NCI-H146 treated with DMSO at 0.1 percent for 48 hours (cell line): ENCODE measurements at regions not wholly inside any gene's neighbourhood (a gene's known extent, or its start where the extent isn't known, plus 50 kb on each side); places are given as distances from the start of the nearest gene placed in this dataset.
"Not testable (repeated sequence)": the region's sequence is repeated elsewhere in the genome, so short reads cannot be mapped to it uniquely, and the experiment has no call there.

Source experiments
- DNase-seq: peaks from one replicate; lab custom pipeline; 2025; ENCODE audit not compliant: unreplicated experiment; lab: John Stamatoyannopoulos, UW

- DNase-seq = no peak
Observed at GRCh38 chr1:30229960-30230359, 493.4 kb downstream of the MATN1 start.

DNA sequence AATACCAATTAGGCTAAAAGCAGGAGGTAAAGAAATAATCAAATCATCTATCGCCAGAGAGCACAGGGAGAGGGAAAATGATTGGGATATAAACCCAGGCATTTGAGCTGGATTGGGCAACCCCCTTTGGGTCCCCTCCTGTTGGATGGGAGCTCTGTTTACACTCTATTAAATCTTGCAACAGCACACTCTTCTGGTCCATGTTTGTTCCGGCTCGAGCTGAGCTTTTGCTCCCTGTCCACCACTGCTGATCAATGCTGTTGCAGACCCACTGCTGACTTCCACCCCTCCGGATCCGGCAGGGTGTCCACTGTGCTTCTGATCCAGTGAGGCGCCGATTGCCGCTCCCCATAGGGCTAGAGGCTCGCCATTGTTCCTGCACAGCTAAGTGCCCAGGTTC, 493.8 kb downstream of the MATN1 start:
- no peak for DNase-seq

DNA sequence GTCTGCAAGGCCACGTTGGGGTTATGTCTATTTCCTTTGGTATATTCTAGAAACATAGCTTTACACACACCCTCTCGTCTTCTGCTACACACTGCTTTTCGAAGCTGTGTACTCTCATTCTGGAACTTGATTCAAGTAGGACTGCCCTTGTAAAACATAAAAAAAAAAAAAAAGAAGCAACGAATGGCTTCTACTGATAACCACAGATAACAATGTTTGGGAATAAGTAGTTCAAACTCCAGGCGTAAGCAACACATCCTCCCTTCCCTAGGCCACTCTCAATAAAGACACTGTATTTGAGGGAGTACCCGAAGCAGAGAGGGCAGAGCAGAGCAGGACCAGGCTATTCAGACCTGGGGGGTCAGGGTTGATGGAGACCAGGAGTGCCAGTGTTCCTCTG, 496.7 kb downstream of the MATN1 start:
- no peak for DNase-seq

DNA sequence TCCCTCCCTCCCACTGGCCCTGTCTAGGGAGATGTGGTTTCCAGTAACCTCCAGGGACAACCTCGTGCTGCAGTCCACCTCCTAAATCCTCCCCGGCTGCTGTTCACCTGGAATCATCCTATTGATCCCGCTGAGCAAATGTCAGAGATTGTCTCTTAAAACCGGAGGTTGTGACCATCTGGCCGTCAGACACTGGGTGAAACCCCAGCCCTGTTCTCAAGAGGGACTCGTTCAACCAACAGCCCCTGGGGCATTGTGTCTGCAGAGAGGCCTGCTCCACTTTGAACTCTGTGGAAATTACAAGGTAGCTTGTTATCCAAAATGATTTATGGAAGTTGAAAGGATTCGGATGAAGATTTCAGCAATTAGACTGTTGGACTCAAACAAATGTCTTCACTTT, 498.0 kb downstream of the MATN1 start:
- DNase-seq = no peak

DNA sequence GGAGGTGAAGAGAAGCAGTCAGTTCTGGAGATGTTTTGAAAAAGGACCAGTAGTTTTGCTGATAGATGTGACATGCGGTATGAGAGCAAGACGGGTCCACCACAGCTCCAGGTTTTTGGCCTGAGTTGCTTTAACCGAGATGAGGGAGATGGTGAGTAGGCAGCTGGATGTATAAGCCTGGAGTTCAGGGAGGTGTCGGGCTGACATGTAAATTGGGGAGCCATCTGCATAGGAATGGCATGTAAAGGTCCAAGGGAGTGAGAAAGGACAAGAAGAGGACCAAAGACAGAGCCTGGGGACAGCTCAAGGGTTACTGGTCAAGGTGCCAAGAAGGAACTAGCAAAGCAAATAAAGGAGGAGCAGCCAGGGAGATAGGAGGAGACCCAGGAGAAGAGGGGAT, 503.7 kb downstream of the MATN1 start:
- DNase-seq = no peak

DNA sequence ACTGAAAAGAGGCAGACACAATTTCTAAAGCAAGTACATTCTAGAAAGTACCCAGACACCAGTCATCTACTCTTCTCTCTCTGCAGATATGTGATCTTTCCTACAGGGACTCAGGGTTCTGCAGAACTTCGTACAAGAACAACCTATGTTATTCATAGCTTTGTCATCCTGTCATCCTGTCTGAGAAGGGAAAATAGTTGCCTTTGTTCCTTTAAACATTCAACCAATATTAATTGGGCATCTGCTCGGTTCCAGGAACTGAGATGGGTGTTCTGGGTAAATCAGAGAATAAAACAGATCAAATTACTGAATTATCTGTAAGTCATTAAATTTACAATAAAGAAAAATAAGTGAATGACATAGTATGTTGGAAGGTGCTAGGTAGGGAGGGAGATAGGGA, 504.9 kb downstream of the MATN1 start:
- DNase-seq = no peak

DNA sequence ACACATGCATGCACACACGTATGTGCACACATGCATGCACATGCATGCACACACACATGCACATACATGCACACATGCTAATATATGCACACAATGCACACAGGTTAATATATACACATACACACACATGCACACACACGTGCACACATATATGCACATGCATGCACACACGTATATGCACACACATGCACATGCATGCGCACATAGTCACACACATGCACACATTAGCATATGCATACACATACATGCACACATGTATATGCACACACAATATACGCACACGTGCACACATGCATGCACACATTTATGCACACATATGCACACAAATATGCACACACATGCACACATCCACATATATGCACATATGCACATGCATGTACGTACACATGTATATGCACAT, 506.8 kb downstream of the MATN1 start:
- DNase-seq = no peak

DNA sequence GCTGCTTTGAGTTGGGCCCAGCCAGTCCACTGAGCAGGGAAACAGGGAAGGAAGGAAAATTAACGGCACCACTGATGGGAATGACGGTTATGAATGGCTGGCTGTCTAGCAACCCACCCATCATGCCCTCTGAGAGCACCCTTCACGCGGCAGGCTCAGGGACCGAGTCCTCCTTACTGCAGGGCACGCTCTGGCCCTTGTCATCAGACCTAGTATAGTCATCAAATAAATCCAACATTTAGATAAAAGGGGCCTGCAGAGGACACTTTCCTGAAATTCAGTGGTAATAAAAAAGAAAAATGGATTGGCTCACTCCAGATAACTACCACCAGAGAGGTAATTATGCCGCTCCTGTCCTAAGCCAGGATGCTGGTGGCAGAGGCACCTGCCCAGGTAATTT, 509.4 kb downstream of the MATN1 start:
- no peak for DNase-seq

DNA sequence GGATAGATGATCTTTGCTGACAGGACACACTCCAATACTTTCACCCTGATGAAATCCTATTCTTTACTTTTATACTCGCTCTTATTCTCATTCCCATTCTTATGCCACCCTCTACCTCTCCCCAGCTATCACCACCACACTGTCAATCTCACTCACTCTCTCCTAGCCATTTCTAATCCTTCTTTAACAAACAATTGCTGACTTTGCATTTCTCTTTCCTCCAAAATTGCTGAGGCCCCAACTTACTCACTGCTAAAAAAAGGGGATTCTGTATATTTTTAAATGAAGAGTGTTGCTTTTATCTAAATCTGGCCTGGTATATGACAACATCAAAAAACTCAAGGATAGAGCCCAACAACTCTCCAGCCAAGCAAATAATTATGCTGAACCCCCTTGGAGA, 515.4 kb downstream of the MATN1 start:
- not testable (repeated sequence) for DNase-seq

GRCh38 chr1:30206631-30207030, 516.8 kb downstream of the MATN1 start:
- not testable (repeated sequence) for DNase-seq

GRCh38 chr1:30204916-30205315, 518.5 kb downstream of the MATN1 start:
- DNase-seq = not testable (repeated sequence)

- DNase-seq = no peak
Observed at GRCh38 chr1:30201015-30201414, 522.4 kb downstream of the MATN1 start.

DNA sequence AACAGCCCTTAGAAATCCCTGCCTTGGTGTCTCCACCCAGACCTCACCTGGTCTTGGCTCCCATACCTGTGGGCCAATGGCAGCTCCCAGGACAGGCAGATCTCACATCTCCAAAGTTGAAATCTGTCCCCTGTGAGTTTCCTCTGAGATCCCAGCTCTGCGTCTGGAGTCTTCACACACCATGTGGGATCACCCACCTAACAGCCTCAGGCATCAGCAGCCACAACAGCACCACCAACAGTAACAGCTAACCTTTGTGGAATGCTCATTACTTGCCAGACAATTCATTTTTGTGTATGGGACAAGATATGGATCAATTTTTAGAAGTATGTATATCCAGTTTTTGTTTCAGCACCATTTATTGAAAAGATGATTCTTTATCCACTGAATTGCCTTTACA, 523.2 kb downstream of the MATN1 start:
- DNase-seq = no peak

DNA sequence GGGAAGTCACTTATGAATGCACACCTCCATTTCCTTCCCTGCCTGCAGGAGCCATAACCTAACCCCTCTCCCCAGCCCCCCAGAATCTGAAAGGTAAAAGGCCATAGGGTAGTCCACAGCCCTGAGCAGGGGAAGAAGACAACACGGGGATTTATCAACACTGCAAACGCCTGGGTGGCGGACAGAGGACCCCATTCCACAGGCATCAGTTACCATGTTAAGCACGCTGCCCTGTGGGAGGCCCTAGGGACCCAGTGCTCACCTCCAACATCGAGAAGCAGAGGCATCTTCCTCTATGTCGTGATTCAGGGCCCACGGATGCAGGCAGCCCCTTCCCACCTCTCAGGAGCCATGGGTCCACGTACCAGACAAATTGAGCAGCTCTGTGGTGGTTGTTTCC, 523.8 kb downstream of the MATN1 start:
- no peak for DNase-seq

DNA sequence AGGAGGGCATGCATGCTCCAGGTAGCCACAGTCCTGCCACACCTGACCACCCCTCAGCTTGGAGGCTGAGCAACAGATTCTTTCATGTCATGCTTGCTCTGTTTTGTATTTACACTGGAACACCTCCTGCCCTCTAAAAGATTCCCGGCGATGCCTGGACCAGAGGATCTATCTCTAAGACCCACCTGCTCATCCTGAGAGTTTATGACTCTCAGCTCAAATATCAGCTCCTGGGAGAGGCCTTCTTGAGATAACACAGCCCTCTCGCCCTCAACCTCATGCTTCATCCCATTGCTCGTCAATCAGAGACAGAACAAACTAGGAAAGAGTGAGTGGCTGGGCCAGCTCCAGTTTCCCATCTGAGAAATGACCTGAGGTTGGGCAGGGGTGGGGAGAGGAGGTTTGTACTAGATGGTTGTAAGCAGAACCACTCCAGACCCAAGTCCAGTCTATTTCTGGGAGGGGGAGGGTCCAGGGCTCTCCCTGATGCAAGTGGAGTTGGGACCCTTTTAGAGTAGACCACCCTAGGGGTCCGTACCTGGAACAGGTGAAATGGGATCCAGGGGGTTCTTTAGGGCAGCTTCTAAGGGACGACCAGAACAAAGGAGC, 524.5 kb downstream of the MATN1 start:
- DNase-seq = no peak

- DNase-seq = no peak
Observed at GRCh38 chr1:30198451-30198760, 525.0 kb downstream of the MATN1 start.

- DNase-seq = no peak
Observed at GRCh38 chr1:30197639-30198450, 525.5 kb downstream of the MATN1 start.

DNA sequence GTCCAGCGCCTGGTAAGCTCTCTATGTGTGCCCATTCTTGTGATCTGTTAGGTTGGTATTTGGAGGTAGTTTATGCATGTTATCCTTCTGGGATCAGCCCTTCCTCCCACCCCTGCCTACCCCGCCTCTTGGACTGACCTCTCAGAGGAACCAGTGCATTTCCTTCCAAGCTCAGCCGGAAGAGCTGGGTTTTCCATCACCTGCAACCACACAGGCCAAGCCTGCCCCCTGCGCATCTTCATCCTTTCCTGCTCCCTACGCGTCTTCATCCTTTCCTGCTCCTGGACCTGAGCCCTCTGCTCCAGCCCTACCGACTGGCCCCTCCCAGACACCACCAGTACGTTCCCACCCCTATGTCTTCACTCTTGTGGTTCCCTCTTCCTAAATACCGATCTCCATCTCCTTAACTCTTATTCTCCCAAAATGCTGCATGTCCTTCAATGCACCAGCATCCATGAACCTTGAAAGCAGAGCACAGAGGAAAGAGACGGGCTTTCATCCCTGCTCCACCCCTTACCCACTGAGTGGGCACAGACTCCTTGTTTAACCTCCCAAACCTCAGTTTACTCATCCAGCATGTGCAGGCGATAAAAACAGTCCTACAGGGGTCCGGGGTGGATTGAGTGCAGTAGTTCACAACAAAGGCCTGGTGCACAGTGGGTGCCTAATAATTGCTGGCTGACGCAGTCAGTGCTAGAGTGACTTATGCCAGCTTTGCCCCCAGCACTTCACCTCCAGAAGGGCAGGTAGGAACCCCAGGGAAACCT, 526.3 kb downstream of the MATN1 start:
- no peak for DNase-seq

DNA sequence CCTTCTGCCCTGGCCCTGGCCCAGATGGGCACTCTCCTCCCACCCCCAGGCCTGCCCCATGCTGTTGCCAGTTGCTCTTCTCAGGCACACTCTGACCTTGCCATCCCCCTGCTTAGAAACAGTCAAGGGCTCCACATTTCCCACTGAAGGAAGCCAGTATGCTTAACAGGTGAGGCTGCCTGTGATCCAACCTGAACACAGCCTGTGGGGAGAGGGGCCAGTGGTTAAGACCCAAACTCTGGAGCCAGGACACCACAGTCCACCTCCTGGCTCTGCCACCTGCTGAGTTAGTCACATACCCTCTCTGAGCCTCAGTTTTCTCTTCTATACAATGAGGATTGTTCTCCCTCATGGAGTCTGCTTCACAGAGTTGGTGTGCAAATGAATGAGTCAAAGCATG, 526.9 kb downstream of the MATN1 start:
- DNase-seq = no peak

GRCh38 chr1:30195424-30196134, 527.8 kb downstream of the MATN1 start:
- no peak for DNase-seq

DNA sequence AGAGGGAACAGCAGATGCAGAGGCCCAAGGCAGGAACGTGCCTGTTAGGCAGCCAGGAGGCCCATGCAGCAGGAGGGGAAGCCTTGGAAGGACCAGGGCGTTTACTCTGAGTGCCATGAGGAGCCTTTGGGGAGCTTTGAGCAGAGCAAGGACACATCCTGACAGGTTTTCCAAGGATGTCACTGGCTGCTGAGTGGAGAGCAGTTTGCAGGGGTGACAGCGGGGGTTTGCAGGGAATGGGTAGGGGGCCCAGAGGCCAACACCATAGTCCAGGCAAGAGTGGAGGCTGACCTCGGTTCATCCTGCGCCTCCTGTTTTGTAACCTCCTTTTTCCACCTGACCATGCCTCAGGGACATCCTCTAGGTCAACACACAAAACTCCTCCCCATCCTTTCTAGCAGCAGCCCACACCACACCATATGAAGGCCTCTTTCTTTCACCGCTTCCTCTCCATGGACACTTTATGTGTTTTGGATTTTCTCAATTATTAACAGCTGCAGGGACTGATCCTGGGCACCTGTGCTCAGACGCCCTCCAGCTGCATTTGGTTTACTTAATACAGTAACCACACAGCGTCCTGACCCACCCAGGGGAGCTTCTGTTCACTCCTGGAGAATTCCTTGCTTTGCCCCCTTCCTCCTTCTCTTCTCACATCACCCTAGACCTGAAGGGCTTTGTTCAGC, 528.5 kb downstream of the MATN1 start:
- no peak for DNase-seq
